ENCODE measurements at regions not wholly inside any gene's neighbourhood (a gene's known extent, or its start where the extent isn't known, plus 50 kb on each side); places are given as distances from the start of the nearest gene placed in this dataset.
A peak's percentile ranks its signal among the peaks of the same experiment; 100 is the strongest.

DNA sequence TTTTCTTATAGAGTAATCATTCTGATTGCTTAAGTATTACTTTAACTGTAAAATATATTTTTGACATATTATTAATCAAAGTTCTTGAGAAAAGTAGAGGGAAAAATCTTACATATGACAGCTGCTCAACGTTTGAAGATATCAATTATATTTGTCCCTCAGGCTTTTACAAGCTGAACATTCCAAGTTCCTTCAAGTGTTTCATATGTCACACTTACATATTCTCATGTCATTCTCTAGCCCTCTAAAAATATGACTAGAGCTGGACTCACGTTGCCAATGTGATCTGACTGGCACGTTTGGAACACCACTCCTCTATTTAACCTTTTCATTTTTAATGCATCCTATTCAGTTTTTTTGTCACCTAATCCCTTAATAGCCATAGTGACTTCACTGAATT, 492.9 kb downstream of the PCDH18 start:
- DNase-seq: no peak

DNA sequence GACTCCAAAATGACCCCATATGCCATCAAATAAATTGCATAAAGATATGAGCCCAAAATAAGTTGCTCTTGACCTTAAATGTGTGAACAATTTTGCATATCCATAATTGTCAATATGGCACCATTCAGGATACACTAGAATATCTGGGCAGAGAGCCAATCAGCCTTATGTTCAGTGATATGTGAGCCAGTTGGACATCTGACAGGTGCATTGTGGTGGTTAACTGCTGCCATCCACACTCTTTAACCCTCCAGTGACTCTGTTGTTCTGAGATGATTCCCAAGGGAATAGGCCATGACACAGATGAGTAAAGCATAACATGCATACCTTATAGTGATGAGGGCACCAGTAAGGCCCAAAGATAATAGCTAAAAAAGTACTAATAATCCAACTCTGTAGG, 500.1 kb downstream of the PCDH18 start:
- DNase-seq: peak; percentile 9 to 19

DNA sequence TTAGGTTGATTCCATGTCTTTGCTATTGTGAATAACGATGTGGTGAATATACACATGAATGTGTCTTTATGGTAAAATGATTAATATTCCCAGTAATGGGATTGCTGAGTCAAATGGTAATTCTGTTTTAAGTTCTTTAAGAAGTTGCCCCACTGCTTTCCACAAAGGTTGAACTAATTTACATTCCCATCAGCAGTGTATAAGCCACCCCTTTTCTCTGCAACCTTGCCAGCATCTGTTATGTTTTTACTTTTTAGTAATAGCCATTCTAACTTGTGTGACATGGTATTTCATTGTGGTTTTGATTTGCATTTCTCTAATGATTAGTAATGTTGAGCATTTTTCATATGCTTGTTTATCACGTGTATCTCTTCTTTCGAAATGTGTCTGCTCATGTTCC, 503.3 kb downstream of the PCDH18 start:
- DNase-seq: no peak

DNA sequence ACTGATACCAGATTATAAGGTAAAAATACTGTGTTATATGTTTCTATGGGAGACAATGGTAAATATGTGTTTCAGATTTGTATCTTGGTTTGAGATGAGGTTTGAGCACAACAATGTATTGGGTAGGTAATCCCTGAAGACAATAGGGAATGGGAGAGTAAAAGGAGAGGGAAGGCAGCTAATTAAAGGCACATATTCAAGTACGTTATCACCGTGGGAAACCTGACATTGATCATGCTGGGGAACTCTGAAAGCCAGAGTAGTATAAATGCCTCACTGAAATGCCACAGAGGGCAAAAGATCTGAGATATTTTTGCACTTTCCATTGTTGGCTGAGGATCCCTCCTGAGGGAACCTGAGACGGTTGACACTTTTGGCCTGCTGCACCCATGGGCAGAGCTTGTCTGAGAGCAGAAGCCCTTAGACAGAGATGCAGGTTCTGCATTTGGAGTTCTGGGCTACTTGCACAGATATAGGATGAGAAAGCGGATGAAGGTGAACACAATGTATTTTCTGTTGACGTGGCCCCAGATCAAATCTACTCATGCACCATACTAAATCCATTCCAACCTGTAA, 506.7 kb downstream of the PCDH18 start:
- no peak for DNase-seq

DNA sequence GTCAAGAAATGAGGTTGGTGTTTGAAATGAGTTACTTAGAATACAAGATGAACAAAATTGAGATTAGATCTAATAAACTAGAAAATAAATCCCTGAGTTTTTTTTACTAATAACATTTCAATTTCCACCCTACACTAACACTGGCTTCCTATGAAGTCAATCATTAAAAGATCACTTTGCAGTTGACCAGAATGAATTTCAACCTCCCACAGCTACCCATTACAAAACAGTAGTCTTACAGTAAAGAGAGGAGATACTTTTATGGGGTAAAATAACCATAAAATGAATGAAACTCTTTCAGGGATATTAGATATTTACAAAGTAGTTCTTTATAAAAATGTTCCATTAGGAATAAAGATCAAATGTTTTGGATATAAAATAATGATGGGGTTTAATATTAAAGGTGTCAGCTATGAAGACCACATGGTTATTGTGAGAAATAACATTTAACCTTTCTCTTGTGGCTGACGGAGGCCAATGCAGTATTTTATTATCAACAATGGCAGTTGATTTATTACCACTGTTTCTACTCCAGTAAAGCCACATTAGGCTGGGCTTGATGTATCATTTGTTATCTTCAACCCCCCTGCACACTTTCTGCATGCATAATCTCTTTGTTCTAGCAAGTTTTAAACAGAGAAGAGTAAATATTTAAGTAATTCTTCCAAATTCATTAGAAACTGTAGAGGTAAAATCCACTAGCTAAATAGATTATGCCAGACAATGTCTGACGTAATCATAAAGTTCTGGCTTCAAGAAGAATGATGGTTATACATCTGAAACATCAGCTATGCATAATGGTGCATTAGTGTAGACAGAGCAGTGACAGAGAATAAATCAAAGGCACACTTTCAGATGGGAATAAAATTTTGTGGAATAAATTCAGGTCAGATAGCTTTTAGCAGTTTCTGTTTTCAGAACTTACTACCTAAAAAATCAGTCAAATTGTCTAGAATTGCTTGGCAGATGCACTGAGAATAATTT, 516.6 kb downstream of the PCDH18 start:
- DNase-seq: no peak

DNA sequence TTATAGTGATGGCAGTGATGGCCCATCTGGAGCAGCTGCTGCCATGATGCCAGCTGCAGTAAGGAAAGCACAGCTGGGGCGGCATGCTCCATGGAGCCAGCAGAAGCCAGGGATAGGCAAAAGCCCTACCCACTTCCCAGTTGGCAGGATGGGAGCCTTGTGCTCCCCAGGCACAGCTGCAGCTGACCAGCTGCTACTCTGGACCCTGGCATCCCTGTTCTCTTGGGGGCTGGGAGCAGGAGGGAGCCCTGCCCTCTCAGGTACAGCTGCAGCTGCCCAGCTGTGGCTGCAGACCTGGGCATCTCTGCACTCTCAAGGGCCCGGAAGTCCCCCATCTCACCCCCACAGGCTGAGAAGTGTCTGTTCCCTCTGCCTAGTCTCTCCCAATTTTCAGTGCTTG, 531.9 kb downstream of the PCDH18 start:
- no peak for DNase-seq

DNA sequence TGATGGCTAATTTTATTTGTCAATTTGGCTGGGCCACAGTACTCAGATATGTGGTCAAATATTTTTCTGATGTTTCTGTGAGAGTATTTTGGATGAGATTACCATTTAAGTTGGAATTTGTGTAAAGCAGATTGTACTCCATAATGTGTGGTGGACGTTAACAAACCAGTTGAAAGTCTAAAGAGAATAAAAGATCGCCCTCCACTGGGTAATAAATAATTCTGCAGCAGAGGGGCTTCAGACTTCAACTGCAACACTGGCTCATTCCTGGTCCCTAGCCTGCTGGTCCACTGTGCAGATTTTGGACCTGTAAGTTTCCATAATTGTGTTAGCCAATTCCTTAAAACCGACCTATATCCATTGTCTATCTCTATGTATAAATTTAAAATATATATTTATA, 540.3 kb downstream of the PCDH18 start:
- DNase-seq: no peak

DNA sequence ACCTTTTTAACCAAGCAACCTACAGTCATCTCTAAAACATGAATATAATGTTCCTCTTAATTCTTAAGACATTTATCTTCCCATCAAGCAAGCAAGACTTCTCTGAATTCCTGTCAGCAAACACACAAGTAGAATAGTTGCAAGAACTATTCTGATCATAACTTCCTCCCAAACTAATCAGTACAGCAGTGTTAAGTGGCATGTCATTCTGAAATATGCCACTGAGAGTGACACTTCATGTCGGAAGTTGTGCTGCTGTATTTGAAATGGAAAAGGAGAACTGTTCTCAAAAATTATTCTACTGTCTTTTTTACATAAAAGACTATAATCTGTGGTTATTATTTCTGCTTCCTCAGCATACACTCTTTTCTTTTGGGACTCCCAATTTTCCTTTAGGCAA, 546.6 kb downstream of the PCDH18 start:
- no peak for DNase-seq

DNA sequence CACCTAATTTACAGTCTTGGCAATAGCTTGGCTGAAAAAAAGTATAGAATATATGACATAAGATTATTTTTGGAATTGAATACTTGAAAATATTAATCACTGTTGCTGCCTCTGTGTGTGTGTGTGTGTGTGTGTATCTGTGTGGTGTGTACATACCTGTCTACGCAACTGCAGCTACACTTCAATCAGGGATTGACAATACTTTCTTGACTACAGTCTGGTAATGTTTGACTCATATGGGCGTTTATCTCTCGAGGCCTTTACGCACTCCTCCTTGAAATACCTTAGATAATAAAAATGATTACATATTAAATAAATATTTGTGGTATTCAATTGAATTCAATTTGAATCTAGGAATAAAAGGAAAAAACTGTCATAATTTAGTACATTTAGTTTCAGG, 565.2 kb downstream of the PCDH18 start:
- no peak for DNase-seq

DNA sequence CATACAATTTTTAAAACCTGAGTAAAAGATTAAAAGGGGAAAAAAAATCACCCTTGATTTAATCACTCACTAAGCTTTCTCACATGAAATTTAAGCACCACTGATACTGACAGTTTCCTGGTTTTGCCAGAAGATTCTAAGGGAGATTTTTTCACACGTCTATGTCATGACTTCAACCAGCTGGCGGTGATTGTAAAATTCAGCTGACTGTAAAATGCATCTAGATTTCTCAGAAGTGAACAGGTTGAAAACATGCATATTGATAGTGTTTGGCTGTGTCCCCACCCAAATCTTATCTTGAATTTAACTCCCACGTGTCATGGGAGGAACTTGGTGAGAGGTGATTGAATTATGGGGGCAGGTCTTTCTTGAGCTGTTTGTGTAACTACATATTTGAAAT, 566.8 kb downstream of the PCDH18 start:
- DNase-seq: no peak

DNA sequence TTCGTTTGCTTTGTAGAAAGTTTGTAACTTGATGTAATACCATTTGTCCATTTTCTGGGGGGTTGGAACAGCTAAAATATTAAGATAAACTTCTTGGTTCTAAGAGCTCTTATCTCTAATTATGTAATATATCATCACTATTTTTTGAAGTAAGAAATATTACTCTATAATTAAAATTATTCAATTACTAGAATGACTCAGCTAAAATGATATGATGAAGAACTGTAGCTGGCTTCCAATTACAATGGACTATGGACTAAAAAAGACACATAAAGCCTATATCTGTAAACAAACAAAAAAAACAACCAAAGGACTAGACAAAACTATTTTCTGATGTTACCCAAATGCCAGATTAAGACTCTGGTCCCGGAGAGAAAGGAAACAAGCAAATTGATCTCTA, 569.4 kb downstream of the PCDH18 start:
- no peak for DNase-seq

DNA sequence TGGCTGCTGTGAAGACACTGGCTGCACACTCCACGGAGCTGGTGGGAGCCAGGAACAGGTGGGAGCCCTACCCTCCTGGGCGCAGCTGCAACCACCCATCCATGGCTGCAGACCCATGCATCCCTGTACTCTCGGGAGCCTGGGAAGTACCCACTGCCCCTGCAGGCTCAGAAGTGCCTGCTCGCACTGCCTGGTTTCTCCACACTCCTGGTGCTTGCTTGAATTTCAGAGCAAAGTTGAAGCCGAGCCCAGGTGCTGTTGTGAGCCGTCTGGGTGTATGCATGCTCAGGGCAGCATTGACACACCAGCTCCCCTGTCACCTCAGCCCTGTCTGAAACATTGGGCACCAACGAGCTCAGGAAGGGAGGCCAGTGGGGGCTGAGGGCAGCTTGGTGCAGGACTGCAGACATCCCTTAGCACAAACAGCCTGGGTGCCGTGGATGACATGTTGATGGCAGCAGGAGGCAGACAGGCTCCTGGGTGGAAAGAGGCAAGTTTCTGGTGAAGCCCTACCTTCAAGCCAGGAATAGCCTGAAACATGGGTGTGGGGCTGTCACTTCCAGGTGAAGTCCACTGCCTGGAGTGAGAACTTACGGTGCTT, 585.9 kb downstream of the PCDH18 start:
- no peak for DNase-seq

DNA sequence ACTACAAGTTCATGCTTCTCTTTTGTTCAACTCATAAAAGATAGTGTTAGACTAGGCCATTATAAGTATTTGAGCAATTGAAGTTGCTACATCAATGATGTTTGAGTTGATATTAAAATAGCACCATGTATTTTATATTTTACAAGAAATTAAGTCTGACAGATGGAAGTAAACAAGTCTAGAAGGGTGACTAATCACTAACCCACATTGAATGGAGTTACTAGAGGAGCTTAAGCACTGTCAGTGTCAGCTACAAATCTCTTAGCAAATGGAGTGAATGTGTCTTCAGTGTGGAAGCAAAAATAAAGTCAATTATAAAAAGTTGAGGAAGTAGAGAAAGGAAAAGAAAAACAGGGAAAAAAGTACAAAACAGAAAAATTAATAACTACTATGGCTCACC, 592.5 kb downstream of the PCDH18 start:
- DNase-seq: no peak

DNA sequence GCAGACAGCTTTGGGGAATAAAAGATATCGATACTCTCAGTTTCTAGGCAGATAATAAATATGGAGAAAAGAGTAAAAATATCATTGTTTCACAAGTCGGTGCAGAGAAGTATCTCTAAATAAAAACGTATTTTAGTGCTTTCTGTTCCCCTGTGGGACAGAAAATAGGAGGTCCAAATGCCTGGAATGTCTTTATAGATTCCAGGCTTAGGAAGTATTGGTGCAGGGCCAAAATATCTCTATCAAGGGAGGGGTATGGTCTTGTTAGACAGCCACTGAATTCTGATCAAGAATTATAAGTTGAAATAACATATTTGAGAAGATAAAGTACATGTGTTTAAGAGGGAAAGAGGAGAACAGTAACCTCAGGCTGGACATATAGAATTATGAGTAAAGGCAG, 596.4 kb downstream of the PCDH18 start:
- no peak for DNase-seq

DNA sequence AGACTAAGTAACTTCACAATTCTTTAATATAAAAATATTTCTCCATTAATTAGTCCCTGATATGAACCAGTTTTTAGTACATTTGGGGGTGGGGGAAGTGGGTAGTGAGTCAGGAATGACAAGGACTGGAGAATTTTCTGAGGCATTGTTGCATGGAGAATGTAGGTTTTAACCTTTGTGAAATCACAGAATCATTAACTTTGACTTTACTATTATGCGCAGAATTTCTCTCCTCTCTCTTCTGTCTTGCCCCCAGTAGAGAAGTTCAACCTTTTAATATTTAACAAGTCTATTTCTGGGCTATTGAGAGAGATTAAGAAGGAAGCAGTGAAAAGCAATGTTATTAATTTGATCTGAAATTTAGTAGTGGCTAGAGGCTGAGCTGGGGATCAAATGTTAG, 597.0 kb downstream of the PCDH18 start:
- DNase-seq: no peak

DNA sequence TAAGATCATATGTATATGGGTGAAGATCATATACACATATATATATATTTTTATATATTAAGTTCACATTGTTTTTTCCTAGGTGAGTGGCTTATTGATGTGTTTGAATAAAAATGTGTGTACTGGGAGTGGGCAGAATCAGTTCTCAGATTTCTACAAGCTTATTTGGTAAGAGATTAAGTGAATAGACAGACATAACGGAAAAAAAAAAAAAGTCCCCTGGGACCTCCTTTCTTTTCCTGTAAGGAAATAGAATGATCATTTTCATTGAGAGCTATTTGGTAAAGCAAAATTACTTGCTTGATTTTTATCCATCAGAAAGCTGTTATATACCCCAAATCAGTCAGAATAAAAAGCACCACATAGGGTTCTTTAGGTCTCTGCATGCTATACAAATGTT, 597.7 kb downstream of the PCDH18 start:
- no peak for DNase-seq

DNA sequence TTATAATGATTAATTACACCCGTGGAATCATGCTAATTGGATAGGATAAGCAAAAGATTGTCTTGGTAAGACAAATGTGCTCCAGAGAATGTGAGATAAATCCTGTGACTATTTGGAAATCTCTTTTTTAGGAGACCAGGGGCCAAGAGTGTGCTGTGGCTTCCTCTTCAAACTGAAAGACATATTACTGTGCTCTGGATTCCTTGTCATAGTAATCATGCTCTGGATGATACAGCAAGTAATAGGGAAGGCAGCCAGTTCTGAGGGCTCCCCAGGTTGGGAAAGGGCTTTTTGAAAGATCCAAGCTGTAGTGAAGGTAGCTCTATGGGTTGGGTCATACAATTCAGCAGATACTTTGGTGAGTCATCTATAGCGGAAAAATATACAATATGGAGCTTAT, 600.5 kb downstream of the PCDH18 start:
- no peak for DNase-seq

DNA sequence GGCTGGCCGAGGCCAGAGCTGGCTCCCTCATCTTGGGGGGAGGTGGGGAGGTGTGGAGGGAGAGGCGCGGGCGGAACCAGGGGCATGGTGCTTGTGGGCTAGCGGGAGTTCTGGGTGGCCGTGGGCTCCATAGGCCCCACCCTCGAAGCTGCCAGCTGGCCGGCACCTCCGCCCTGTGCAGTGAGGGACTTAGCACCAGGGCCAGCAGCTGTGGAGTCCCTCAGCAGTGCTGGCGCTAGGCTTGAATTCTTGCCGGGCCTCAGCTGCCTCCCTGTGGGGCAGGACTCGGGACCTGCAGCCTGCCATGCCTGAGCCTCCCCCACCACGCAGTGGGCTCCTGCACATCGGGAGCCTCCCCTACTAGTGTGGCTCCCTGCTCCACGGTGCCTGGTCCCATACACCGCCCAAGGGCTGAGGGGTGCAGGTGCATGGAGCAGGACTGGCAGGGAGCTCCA, 603.3 kb downstream of the PCDH18 start:
- no peak for DNase-seq

DNA sequence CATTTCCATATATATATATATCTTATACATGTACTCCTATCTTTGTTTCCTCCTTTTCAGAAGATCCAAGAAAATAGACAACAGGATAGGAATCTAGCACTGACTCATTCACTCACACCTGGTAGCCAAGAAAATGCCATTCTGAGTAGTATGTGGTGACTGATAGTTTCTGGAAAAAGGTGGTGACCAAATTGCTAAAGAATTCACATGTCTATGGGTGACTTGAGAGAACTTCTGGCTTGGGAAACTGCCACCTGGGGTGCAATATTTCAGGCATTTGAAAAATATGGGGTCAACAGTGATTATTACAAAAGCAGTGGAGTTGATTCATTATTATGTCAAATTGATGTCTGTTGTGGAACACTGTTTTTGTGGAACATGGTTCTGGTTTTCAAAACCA, 605.1 kb downstream of the PCDH18 start:
- DNase-seq: no peak

DNA sequence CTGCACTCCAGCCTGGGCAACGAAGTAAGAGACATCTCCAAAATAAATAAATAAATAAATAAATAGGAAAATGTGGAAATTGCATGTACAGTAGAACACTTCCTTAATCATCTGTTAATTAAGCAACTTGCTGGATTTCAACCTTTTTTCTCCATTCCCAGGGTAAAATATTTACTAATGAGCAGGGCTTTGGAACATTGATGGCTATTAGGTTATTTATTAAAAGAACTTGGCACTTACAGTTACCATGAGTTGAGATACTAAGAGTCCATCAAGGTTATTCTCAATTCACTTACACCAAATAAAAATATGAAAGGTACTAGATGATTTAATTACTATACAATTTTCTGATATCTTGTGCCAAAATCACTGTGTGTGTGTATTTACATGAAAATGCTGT, 607.1 kb downstream of the PCDH18 start:
- no peak for DNase-seq

DNA sequence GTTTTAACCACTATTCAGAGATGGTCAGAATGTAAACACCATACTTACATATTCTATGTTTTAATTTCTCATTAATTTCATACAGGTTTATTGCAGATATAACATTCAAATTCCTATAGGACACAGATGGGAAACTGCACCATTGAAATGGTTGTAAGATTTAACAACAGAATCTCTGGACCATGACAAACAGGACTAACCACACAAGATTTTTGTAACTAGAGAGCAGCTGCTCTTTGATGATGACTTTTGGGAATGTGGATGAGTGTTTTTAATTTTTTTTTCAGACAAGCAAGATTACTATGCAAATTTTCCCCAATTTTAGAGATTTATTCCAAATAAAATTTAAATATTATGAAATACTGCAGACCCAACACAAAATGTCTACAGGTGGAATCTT, 610.2 kb downstream of the PCDH18 start:
- no peak for DNase-seq

DNA sequence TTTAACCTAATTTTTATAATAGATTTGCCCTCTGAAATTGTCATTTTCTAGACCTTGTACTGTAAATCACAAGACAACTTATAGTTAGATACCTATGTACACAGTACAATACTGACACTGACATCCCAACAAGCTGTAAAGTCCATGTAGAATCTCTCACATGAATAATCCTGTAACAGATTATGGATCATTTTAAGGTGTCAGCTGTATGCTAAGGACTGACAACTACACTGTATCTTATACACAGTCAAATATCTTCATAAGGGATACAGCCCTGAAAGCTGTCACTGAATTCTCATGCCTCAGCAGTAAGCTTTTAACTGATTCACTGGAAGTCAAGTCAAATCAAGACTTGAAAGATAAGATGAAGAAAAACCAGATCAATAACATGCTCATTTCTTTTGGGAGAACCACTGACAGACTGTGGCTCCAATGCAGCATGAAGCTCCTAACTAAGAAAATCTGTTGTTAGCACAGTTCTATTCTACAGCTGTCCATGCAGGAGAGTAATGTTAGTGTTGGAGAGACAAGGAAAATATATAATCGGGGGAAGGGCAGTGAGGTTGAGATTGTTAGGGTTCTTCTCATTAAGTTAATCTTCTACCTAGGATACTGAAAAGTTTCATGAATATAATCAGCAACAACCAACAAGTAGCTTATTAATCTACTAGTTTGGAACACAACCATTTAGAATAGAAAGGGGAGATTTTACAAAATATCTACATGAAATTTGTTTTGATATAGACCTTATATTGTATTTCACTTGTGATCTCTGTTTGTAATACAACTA, 612.0 kb downstream of the PCDH18 start:
- DNase-seq: no peak

DNA sequence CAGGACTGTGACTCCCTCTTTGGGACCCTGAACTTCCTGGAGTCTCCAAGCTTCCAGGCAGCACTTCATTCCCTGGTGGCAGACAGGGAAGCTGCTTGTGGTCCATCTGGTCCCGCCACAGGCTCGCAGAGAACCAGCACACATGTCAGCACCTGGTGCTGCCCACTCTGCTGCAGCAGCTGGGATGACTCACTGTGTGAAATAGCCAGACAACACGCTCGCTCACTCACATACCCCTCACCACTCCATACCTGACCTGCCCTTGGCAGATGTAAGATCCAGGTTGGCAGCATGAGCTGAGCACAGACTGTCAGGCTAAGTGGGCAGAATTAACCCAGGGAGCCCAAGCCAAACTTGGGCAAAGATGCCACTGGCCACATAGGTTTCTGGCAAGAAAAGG, 613.5 kb downstream of the PCDH18 start:
- no peak for DNase-seq
